Middle frontal gyrus (tissue), 1 donor: ENCODE measurements at regions not wholly inside any gene's neighbourhood (a gene's known extent, or its start where the extent isn't known, plus 50 kb on each side); places are given as distances from the start of the nearest gene placed in this dataset.

ENCODE experiments used
- DNase-seq: peaks from one replicate; pipeline ENCODE4 v3.0.0-alpha.2; 2015; ENCODE audit warnings: low spot score; ENCODE audit errors: extremely low spot score

GRCh38 chr1:221157026-221157761 is 278.0 kb downstream of the HLX start:
- DNase-seq = no peak

- DNase-seq = no peak
These were observed 280.4 kb downstream of the HLX start for GRCh38 chr1:221159608-221160007.

GRCh38 chr1:221161571-221162041 is 282.4 kb downstream of the HLX start:
- no peak for DNase-seq

GRCh38 chr1:221162352-221162751 is 283.1 kb downstream of the HLX start:
- no peak for DNase-seq

- no peak for DNase-seq
These were observed 283.7 kb downstream of the HLX start for GRCh38 chr1:221162939-221163338.

- no peak for DNase-seq
These were observed 284.8 kb downstream of the HLX start for GRCh38 chr1:221164029-221164428.

- no peak for DNase-seq
These were observed 286.0 kb downstream of the HLX start for GRCh38 chr1:221164951-221165838.

- no peak for DNase-seq
These were observed 286.7 kb downstream of the HLX start for GRCh38 chr1:221165839-221166500.

GRCh38 chr1:221166559-221167318 is 287.5 kb downstream of the HLX start:
- no peak for DNase-seq

- DNase-seq = no peak
These were observed 290.2 kb downstream of the HLX start for GRCh38 chr1:221169447-221169889.

- DNase-seq = no peak
These were observed 290.9 kb downstream of the HLX start for GRCh38 chr1:221170171-221170570.

GRCh38 chr1:221171768-221172167 is 292.5 kb downstream of the HLX start:
- DNase-seq = no peak

GRCh38 chr1:221172841-221173240 is 293.6 kb downstream of the HLX start:
- no peak for DNase-seq

GRCh38 chr1:221174330-221174993 is 295.2 kb downstream of the HLX start:
- no peak for DNase-seq

GRCh38 chr1:221175249-221175648 is 296.0 kb downstream of the HLX start:
- DNase-seq = no peak

- DNase-seq = no peak
These were observed 301.6 kb downstream of the HLX start for GRCh38 chr1:221180704-221181368.

- DNase-seq = no peak
These were observed 303.7 kb downstream of the HLX start for GRCh38 chr1:221182791-221183533.

- DNase-seq = no peak
These were observed 305.0 kb downstream of the HLX start for GRCh38 chr1:221184131-221184794.

- no peak for DNase-seq
These were observed 307.9 kb downstream of the HLX start for GRCh38 chr1:221187174-221187573.
